Lung (tissue), 11 donors: ENCODE measurements at regions not wholly inside any gene's neighbourhood (a gene's known extent, or its start where the extent isn't known, plus 50 kb on each side); places are given as distances from the start of the nearest gene placed in this dataset.

Experiments used
- ATAC-seq: fragments of 200-7000 bp; cut with Tn5 transposase; one replicate; pipeline ENCODE4 v1.9.1; 2020; ENCODE audit warnings: moderate number of reproducible peaks; ENCODE audit not compliant: insufficient read depth, low FRiP score
- DNase-seq, 3 donors: peaks; one replicate each; pipeline ENCODE4 v3.0.0-alpha.2; 2013 to 2017
- H3K27ac ChIP-seq, 2 donors: one replicate each; pipeline ENCODE4 v1.5.1; 2013; ENCODE audit warnings: mild to moderate bottlenecking in 2 of 2, moderate library complexity in 2 of 2, control low read depth in 1 of 2, inconsistent platforms in 1 of 2, low read depth in 1 of 2, low read length in 1 of 2
- H3K27me3 ChIP-seq, 3 donors: one replicate each; pipeline ENCODE4 v1.5.1; 2013; ENCODE audit warnings: low read length in 2 of 3; ENCODE audit not compliant: control insufficient read depth in 3 of 3, insufficient read depth in 3 of 3
- H3K36me3 ChIP-seq, 4 donors: one replicate each; pipeline ENCODE4 v1.5.1; 2013; ENCODE audit warnings: low read length in 4 of 4, mild to moderate bottlenecking in 1 of 4, moderate library complexity in 1 of 4; ENCODE audit not compliant: control insufficient read depth in 4 of 4, insufficient read depth in 4 of 4
- H3K4me1 ChIP-seq, 5 donors: one replicate each; pipeline ENCODE4 v1.5.1; 2013; ENCODE audit warnings: low read length in 5 of 5, mild to moderate bottlenecking in 2 of 5, moderate library complexity in 1 of 5; ENCODE audit not compliant: control insufficient read depth in 5 of 5, insufficient read depth in 5 of 5
- H3K4me3 ChIP-seq: one replicate; pipeline ENCODE4 v1.5.1; 2013; ENCODE audit warnings: mild to moderate bottlenecking, control low read depth, moderate library complexity
- H3K9ac ChIP-seq, 2 donors: one replicate each; pipeline ENCODE4 v1.5.1; 2013; ENCODE audit warnings: low read length in 2 of 2, control low read depth in 1 of 2; ENCODE audit not compliant: insufficient read depth in 1 of 2
- H3K9me3 ChIP-seq, 4 donors: one replicate each; pipeline ENCODE4 v1.5.1; 2013; ENCODE audit warnings: low read length in 3 of 4, mild to moderate bottlenecking in 1 of 4, moderate library complexity in 1 of 4; ENCODE audit not compliant: control insufficient read depth in 4 of 4, insufficient read depth in 3 of 4
- WGBS, 2 donors: extraction: QIAGEN DNeasy Blood & Tissue Kit; methylation state at CpG; one replicate each; pipeline ENCODE4 v1.1.7; 2013; 5-methylcytosine and 5-hydroxymethylcytosine counted together
- TF ChIP-seq, protein P1 (sequence below): IDR thresholded peaks from 2 replicates; pipeline ENCODE4 v1.5.1; 2012; ENCODE audit warnings: mild to moderate bottlenecking; ENCODE audit errors: control extremely low read depth, extremely low read depth
- donor health status: control.
- donor health status: control.
- donor health status: Bipolar disorder and iron deficiency.
- donor health status: healthy.
- donor health status: DM: yes; HTN: yes; CAD: no.

DNA sequence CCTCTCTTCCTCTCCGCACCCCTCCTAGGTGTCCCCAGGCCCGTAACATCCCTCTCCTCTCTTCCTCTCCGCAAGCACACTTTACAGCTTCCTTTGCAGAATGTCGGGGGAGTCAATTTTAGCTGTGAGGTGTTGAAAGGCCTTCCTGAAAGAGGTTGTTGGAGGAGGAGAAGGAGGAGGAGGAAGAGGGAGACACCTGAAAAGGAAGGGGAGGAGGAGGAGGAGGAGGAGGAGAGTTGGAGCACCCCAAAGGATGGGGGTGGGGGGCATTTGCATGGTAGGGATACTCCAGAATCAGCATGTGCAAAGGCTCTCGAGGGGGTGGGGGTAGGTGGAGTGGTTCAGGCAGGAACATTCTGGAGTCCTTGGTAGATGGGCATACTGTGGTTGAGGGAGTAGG is 1045.1 kb downstream of the TBC1D22A start:
- no peaks in the 10 kb centered on the region for H3K27me3 ChIP-seq
- no peak overlapping the region for H3K4me3 ChIP-seq
- no peaks in the 10 kb centered on the region for H3K4me1 ChIP-seq
- no peak overlapping the region for H3K9ac ChIP-seq
- ATAC-seq (no peak), DNase-seq (no peak)
- TF ChIP-seq, protein P1, sequence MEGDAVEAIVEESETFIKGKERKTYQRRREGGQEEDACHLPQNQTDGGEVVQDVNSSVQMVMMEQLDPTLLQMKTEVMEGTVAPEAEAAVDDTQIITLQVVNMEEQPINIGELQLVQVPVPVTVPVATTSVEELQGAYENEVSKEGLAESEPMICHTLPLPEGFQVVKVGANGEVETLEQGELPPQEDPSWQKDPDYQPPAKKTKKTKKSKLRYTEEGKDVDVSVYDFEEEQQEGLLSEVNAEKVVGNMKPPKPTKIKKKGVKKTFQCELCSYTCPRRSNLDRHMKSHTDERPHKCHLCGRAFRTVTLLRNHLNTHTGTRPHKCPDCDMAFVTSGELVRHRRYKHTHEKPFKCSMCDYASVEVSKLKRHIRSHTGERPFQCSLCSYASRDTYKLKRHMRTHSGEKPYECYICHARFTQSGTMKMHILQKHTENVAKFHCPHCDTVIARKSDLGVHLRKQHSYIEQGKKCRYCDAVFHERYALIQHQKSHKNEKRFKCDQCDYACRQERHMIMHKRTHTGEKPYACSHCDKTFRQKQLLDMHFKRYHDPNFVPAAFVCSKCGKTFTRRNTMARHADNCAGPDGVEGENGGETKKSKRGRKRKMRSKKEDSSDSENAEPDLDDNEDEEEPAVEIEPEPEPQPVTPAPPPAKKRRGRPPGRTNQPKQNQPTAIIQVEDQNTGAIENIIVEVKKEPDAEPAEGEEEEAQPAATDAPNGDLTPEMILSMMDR: no peak
- peaks cover 0 to 9% (median 0%) of the 10 kb centered on the region in 4 donors for H3K9me3 ChIP-seq
- H3K27ac ChIP-seq: no peak overlapping the region
- no peaks in the 10 kb centered on the region for H3K36me3 ChIP-seq
- WGBS, 2 donors: 55 to 67% methylated on average over 5 of the region's 5 CpGs

DNA sequence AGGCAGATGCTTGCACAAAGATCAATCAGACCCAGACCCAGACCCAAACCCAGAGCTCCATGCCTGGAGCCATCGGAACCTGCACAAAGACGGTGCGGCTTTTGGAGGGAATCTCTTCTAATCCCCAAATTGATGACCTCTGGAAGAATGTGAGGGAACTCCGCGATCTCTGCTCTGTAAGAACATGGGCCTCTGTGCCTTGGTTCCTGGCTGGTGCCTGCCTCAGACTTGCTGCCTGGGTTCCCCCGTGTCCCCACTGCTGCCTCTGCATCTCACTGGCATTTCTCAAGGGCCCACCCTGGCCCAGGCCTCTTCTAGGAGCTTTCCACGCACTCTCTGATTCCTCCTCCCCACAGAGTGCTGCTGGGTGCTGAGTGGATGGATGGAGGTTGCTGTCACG is 1044.4 kb downstream of the TBC1D22A start:
- Histone ChIP-seq H3K27me3 (no peaks in the 10 kb centered on the region), H3K9me3 (peaks cover 0 to 9% (median 0%) of the 10 kb centered on the region in 4 donors), H3K9ac (no peak overlapping the region), H3K4me3 (no peak overlapping the region), H3K4me1 (no peaks in the 10 kb centered on the region), H3K36me3 (no peaks in the 10 kb centered on the region), H3K27ac (no peak overlapping the region)
- TF ChIP-seq, protein P1: no peak
- no peak for ATAC-seq
- no peak for DNase-seq
- WGBS, 2 donors: 86 to 89% methylated on average over 8 of the region's 8 CpGs

DNA sequence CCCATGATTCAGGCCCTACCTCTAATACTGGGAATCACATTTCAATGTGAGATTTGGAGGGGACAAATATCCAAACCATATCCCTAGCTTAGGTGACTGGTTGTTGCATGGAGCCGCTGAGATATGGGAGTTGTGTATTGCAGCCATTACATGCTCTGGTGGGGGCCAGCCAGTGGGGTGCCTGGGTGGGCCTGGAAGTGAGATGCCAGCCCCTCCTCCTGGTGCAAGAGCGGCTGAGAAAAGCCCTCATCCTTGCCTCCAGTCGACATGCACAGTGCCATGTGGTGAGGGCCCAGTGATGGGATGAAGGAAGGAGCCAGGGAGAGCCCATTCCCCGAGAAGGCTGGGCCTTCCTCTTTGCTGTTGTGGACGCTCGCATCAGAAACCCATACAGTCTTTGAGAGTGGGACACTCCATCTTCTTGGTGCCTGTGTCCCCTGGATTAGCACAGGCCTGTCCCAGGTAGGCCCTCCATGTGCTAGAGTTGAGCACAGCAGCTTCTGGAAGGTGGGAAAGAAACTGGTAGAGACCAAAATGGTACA is 1043.0 kb downstream of the TBC1D22A start:
- Histone ChIP-seq H3K27me3 (no peaks in the 10 kb centered on the region), H3K9ac (no peak overlapping the region), H3K4me3 (no peak overlapping the region), H3K27ac (no peak overlapping the region), H3K9me3 (peaks cover 0 to 9% (median 0%) of the 10 kb centered on the region in 4 donors), H3K36me3 (no peaks in the 10 kb centered on the region), H3K4me1 (no peaks in the 10 kb centered on the region)
- no peak for DNase-seq
- TF ChIP-seq, protein P1: no peak
- WGBS, 2 donors: 92 to 96% methylated on average over 6 of the region's 6 CpGs
- no peak for ATAC-seq

DNA sequence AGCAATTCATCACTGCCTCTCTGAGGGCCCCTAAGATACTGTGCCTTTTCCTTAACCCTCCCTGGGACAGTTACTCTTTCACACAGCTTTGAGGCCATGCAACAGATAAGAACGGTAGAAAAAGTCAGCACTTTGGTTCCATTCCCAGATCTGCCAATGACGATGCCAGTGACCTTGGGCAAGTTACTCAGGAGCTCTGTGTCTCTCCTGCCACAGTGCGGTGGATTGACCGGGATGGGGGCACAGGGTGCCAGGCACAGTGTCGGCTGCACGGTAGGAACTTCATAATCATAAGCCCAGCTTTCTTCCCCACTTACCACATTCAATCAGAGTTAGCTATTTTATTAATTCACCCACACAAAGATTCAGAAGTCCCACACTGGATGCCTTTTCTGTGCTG is 1041.8 kb downstream of the TBC1D22A start:
- Histone ChIP-seq H3K27me3 (no peaks in the 10 kb centered on the region), H3K9me3 (peaks cover 0 to 9% (median 0%) of the 10 kb centered on the region in 4 donors), H3K4me1 (no peaks in the 10 kb centered on the region), H3K27ac (no peak overlapping the region), H3K9ac (no peak overlapping the region), H3K36me3 (no peaks in the 10 kb centered on the region), H3K4me3 (no peak overlapping the region)
- TF ChIP-seq, protein P1: no peak
- DNase-seq (no peak), ATAC-seq (no peak)
- 82 to 92% methylated on average over 6 of the region's 6 CpGs for WGBS, 2 donors
